OCI-LY1 (cell line): ENCODE measurements at regions not wholly inside any gene's neighbourhood (a gene's known extent, or its start where the extent isn't known, plus 50 kb on each side); places are given as distances from the start of the nearest gene placed in this dataset.

ENCODE experiments used
- H2AFZ ChIP-seq: fragments of 200-600 bp; sonication (generic), shearing (Covaris generic); 2 replicates; pipeline ENCODE4 v1.6.0; 2014; ENCODE audit warnings: antibody characterized with exemption, mild to moderate bottlenecking, low read length
- H3F3A ChIP-seq: fragments of 200-600 bp; sonication (generic), shearing (Covaris generic); 2 replicates; pipeline ENCODE4 v1.6.0; 2014; ENCODE audit warnings: mild to moderate bottlenecking, antibody characterized with exemption, low read length, moderate library complexity; ENCODE audit not compliant: insufficient read depth
- H3K27ac ChIP-seq: fragments of 200-600 bp; sonication (generic); 2 replicates; pipeline ENCODE4 v1.5.1; 2014; ENCODE audit warnings: low read length, mixed run types, mild to moderate bottlenecking, low read depth; ENCODE audit not compliant: poor library complexity, severe bottlenecking
- H3K27me3 ChIP-seq: fragments of 200-600 bp; sonication (generic); 2 replicates; pipeline ENCODE4 v1.6.0; 2014; ENCODE audit warnings: antibody characterized with exemption, mild to moderate bottlenecking, low read length, moderate library complexity; ENCODE audit not compliant: insufficient read depth
- H3K36me3 ChIP-seq: fragments of 200-600 bp; sonication (generic); 2 replicates; pipeline ENCODE4 v1.6.1; 2014; ENCODE audit warnings: mild to moderate bottlenecking, antibody characterized with exemption, low read length, moderate library complexity, mixed read lengths; ENCODE audit not compliant: insufficient read depth
- H3K4me1 ChIP-seq: fragments of 200-600 bp; sonication (generic); 2 replicates; pipeline ENCODE4 v1.5.1; 2014; ENCODE audit warnings: mild to moderate bottlenecking, low read length, moderate library complexity; ENCODE audit not compliant: insufficient read depth, severe bottlenecking
- H3K4me2 ChIP-seq: fragments of 200-600 bp; sonication (generic), shearing (Covaris generic); 2 replicates; pipeline ENCODE4 v1.6.1; 2014; ENCODE audit warnings: low read length
- H3K4me3 ChIP-seq: fragments of 200-600 bp; sonication (generic); 2 replicates; pipeline ENCODE4 v1.5.1; 2014; ENCODE audit warnings: low read length, low read depth, mild to moderate bottlenecking, mixed read lengths; ENCODE audit not compliant: poor library complexity, severe bottlenecking
- H3K79me2 ChIP-seq: fragments of 200-600 bp; shearing (Covaris generic); 2 replicates; pipeline ENCODE4 v1.6.1; 2016; ENCODE audit warnings: mixed run types, low read length, mixed read lengths; ENCODE audit not compliant: insufficient read depth
- H3K9ac ChIP-seq: fragments of 200-600 bp; sonication (generic), shearing (Covaris generic); 2 replicates; pipeline ENCODE4 v1.6.1; 2014; ENCODE audit warnings: mild to moderate bottlenecking, low read length, mixed read lengths
- H3K9me2 ChIP-seq: fragments of 200-600 bp; sonication (generic), shearing (Covaris generic); 2 replicates; pipeline ENCODE4 v1.6.1; 2014; ENCODE audit warnings: low read depth, mild to moderate bottlenecking, low read length, mixed read lengths
- H3K9me3 ChIP-seq: fragments of 200-600 bp; shearing (Covaris generic); 2 replicates; pipeline ENCODE4 v1.6.1; 2014; ENCODE audit warnings: low read length, mixed read lengths
- H4K20me1 ChIP-seq: fragments of 200-600 bp; sonication (generic), shearing (Covaris generic); 2 replicates; pipeline ENCODE4 v1.6.0; 2016; ENCODE audit warnings: mild to moderate bottlenecking, low read length; ENCODE audit not compliant: insufficient read depth
- CTCF ChIP-seq: fragments of 200-600 bp; sonication (generic), shearing (Covaris generic); IDR thresholded peaks from 2 replicates; pipeline ENCODE4 v1.5.1; 2017; ENCODE audit warnings: mild to moderate bottlenecking, antibody characterized with exemption, low read length, moderate library complexity, mixed read lengths
- EZH2 ChIP-seq: fragments of 200-600 bp; sonication (generic), shearing (Covaris generic); IDR thresholded peaks from 2 replicates; pipeline ENCODE4 v1.8.0; 2017; ENCODE audit warnings: borderline replicate concordance, mixed run types, mild to moderate bottlenecking, antibody characterized with exemption, low read length, moderate library complexity, mixed read lengths

DNA sequence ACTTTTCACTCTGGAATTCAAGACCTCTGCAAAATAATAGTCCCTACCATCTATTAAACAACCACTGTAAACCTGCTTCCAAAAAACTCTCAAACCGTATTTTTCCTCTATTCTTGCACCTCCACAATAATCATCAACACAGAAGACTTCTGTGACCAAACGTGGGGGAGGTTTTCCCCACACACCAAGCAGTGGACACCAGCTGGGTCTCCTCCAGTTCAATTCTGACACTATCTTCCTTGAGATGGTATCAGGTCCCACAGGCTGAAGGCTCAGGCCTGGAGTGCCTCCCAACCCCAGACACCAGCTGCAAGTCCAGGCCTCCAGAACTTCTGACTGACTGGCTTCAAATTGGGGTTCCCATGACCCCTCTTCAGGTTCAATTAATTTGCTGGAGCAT is 89.6 kb upstream of the RAP2B start:
- H3F3A ChIP-seq: no peaks in the 10 kb centered on the region
- no peak overlapping the region for H3K27ac ChIP-seq
- no peak overlapping the region for H2AFZ ChIP-seq
- no peaks in the 10 kb centered on the region for H3K9me2 ChIP-seq
- H3K79me2 ChIP-seq: no peaks in the 10 kb centered on the region
- no peaks in the 10 kb centered on the region for H3K9me3 ChIP-seq
- no peak overlapping the region for H3K4me2 ChIP-seq
- H3K4me3 ChIP-seq: no peak overlapping the region
- H3K4me1 ChIP-seq: no peaks in the 10 kb centered on the region
- TF ChIP-seq EZH2: no peak
- TF ChIP-seq CTCF: no peak
- H3K9ac ChIP-seq: no peak overlapping the region
- H3K36me3 ChIP-seq: no peaks in the 10 kb centered on the region
- no peaks in the 10 kb centered on the region for H3K27me3 ChIP-seq
- no peaks in the 10 kb centered on the region for H4K20me1 ChIP-seq

DNA sequence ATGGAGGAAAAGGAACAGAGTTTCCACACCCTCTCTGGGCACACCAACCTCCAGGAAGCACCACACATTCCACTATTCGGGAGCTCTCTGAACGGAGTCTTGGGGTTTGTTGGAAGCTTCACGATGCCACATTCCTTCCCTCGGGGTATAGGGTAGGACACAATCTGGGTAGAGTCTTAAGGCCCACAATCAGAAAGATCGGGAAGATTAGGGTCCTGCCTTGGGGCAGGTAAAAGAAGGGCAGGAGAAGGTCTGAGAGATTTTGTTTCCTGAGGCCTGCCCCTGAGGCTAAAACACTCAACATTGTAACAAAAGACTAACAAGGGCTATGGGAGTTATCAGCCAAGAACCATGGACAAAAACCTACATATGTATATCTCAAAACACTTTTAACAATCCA is 89.2 kb upstream of the RAP2B start:
- Histone ChIP-seq H3F3A (no peaks in the 10 kb centered on the region), H3K27me3 (no peaks in the 10 kb centered on the region), H3K4me3 (no peak overlapping the region), H3K79me2 (no peaks in the 10 kb centered on the region), H3K36me3 (no peaks in the 10 kb centered on the region), H2AFZ (no peak overlapping the region), H3K4me2 (no peak overlapping the region), H4K20me1 (no peaks in the 10 kb centered on the region), H3K9me3 (no peaks in the 10 kb centered on the region), H3K27ac (no peak overlapping the region), H3K9ac (no peak overlapping the region), H3K9me2 (no peaks in the 10 kb centered on the region), H3K4me1 (no peaks in the 10 kb centered on the region)
- TF ChIP-seq CTCF (no peak), EZH2 (no peak)

DNA sequence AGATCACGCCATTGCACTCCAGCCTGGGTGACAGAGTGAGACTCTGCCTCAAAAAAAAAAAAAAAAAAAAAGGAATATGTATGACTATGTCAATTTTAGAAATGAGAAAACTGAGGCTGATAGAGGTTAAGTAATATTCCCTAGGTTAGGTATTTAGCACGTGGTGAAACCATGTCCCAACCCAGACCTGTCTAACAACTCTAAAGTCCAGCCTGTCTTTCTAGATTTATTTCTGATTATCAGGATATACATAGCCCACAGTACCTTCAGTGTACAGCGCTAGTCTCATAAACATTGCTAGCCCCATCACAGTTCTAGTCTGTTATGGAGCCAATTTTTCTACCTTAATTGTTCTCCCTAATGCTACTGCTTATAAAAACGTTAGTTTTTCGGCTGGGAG is 88.4 kb upstream of the RAP2B start:
- no peak overlapping the region for H3K4me2 ChIP-seq
- H3K4me1 ChIP-seq: no peaks in the 10 kb centered on the region
- H3K9me2 ChIP-seq: no peaks in the 10 kb centered on the region
- H3K27me3 ChIP-seq: no peaks in the 10 kb centered on the region
- no peak overlapping the region for H2AFZ ChIP-seq
- no peaks in the 10 kb centered on the region for H3K9me3 ChIP-seq
- H3K79me2 ChIP-seq: no peaks in the 10 kb centered on the region
- no peak overlapping the region for H3K4me3 ChIP-seq
- H3K9ac ChIP-seq: no peak overlapping the region
- no peaks in the 10 kb centered on the region for H3K36me3 ChIP-seq
- H4K20me1 ChIP-seq: no peaks in the 10 kb centered on the region
- H3K27ac ChIP-seq: no peak overlapping the region
- TF ChIP-seq CTCF (no peak), EZH2 (no peak)
- no peaks in the 10 kb centered on the region for H3F3A ChIP-seq
